ENCODE measurements at regions not wholly inside any gene's neighbourhood (a gene's known extent, or its start where the extent isn't known, plus 50 kb on each side); places are given as distances from the start of the nearest gene placed in this dataset.

GRCh38 chr9:100729336-100729895 lies 151.5 kb downstream of the CAVIN4 start:
- no peaks in the 10 kb centered on the region for H3K36me3 ChIP-seq (ENCODE audit: low read length)
- no peaks in the 10 kb centered on the region for H3F3A ChIP-seq (ENCODE audit: insufficient read depth)
- H3K9ac ChIP-seq (ENCODE audit: low read length) = no peak overlapping the region
- no peak overlapping the region for H3K4me3 ChIP-seq (ENCODE audit: insufficient read depth, low read length, poor library complexity, severe bottlenecking)
- no peak for TF ChIP-seq EZH2phosphoT487 (conservative IDR thresholded peaks at IDR 0.05; ENCODE audit: low read length)
- H3K79me2 ChIP-seq (ENCODE audit: insufficient read depth, low read length) = no peaks in the 10 kb centered on the region
- H4K20me1 ChIP-seq (ENCODE audit: low read depth, low read length) = no peaks in the 10 kb centered on the region
- no peak overlapping the region for H2AFZ ChIP-seq (ENCODE audit: low read depth, low read length, severe bottlenecking)
- H3K9me3 ChIP-seq (ENCODE audit: insufficient read depth, low read length) = no peaks in the 10 kb centered on the region
- H3K27ac ChIP-seq (ENCODE audit: low read depth, low read length) = no peak overlapping the region
- no peaks in the 10 kb centered on the region for H3K9me2 ChIP-seq (replicated peaks; ENCODE audit: insufficient read depth, low read length)
- no peaks in the 10 kb centered on the region for H3K27me3 ChIP-seq (ENCODE audit: low read length)
- H3K4me2 ChIP-seq (ENCODE audit: low read depth, low read length, poor library complexity, severe bottlenecking) = no peak overlapping the region

- Histone ChIP-seq H3K4me3 (ENCODE audit: insufficient read depth, low read length, poor library complexity, severe bottlenecking) (no peak overlapping the region), H3K36me3 (ENCODE audit: low read length) (no peaks in the 10 kb centered on the region), H3K27me3 (ENCODE audit: low read length) (no peaks in the 10 kb centered on the region), H3K79me2 (ENCODE audit: insufficient read depth, low read length) (no peaks in the 10 kb centered on the region), H3K9me3 (ENCODE audit: insufficient read depth, low read length) (no peaks in the 10 kb centered on the region), H3K4me2 (ENCODE audit: low read depth, low read length, poor library complexity, severe bottlenecking) (no peak overlapping the region), H2AFZ (ENCODE audit: low read depth, low read length, severe bottlenecking) (no peak overlapping the region), H3K9ac (ENCODE audit: low read length) (no peak overlapping the region), H3F3A (ENCODE audit: insufficient read depth) (no peaks in the 10 kb centered on the region), H4K20me1 (ENCODE audit: low read depth, low read length) (no peaks in the 10 kb centered on the region), H3K27ac (ENCODE audit: low read depth, low read length) (no peak overlapping the region), H3K9me2 (replicated peaks; ENCODE audit: insufficient read depth, low read length) (no peaks in the 10 kb centered on the region)
- TF ChIP-seq, protein P1, sequence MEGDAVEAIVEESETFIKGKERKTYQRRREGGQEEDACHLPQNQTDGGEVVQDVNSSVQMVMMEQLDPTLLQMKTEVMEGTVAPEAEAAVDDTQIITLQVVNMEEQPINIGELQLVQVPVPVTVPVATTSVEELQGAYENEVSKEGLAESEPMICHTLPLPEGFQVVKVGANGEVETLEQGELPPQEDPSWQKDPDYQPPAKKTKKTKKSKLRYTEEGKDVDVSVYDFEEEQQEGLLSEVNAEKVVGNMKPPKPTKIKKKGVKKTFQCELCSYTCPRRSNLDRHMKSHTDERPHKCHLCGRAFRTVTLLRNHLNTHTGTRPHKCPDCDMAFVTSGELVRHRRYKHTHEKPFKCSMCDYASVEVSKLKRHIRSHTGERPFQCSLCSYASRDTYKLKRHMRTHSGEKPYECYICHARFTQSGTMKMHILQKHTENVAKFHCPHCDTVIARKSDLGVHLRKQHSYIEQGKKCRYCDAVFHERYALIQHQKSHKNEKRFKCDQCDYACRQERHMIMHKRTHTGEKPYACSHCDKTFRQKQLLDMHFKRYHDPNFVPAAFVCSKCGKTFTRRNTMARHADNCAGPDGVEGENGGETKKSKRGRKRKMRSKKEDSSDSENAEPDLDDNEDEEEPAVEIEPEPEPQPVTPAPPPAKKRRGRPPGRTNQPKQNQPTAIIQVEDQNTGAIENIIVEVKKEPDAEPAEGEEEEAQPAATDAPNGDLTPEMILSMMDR (IDR thresholded peaks at IDR 0.05; ENCODE audit: insufficient read depth, low read length, poor library complexity, severe bottlenecking) = no peak
- no peak for TF ChIP-seq EZH2phosphoT487 (conservative IDR thresholded peaks at IDR 0.05; ENCODE audit: low read length)
Observed at GRCh38 chr9:100730086-100730485, 152.2 kb downstream of the CAVIN4 start.

- no peak for TF ChIP-seq EZH2phosphoT487 (conservative IDR thresholded peaks at IDR 0.05; ENCODE audit: low read length)
- TF ChIP-seq, protein P1 (IDR thresholded peaks at IDR 0.05; ENCODE audit: insufficient read depth, low read length, poor library complexity, severe bottlenecking) = no peak
- H2AFZ ChIP-seq (ENCODE audit: low read depth, low read length, severe bottlenecking) = no peak overlapping the region
Observed at GRCh38 chr9:100731038-100731556, 153.2 kb downstream of the CAVIN4 start.

GRCh38 chr9:100731557-100731956 lies 153.7 kb downstream of the CAVIN4 start:
- H3K79me2 ChIP-seq (ENCODE audit: insufficient read depth, low read length) = no peaks in the 10 kb centered on the region
- no peaks in the 10 kb centered on the region for H3K36me3 ChIP-seq (ENCODE audit: low read length)
- no peak overlapping the region for H3K4me2 ChIP-seq (ENCODE audit: low read depth, low read length, poor library complexity, severe bottlenecking)
- H3K9ac ChIP-seq (ENCODE audit: low read length) = no peak overlapping the region
- no peak for TF ChIP-seq EZH2phosphoT487 (conservative IDR thresholded peaks at IDR 0.05; ENCODE audit: low read length)
- TF ChIP-seq, protein P1 (IDR thresholded peaks at IDR 0.05; ENCODE audit: insufficient read depth, low read length, poor library complexity, severe bottlenecking) = no peak
- H2AFZ ChIP-seq (ENCODE audit: low read depth, low read length, severe bottlenecking) = no peak overlapping the region
- H3K27ac ChIP-seq (ENCODE audit: low read depth, low read length) = no peak overlapping the region
- no peaks in the 10 kb centered on the region for H3K27me3 ChIP-seq (ENCODE audit: low read length)
- H4K20me1 ChIP-seq (ENCODE audit: low read depth, low read length) = no peaks in the 10 kb centered on the region
- H3K9me3 ChIP-seq (ENCODE audit: insufficient read depth, low read length) = no peaks in the 10 kb centered on the region
- H3K9me2 ChIP-seq (replicated peaks; ENCODE audit: insufficient read depth, low read length) = no peaks in the 10 kb centered on the region
- H3F3A ChIP-seq (ENCODE audit: insufficient read depth) = no peaks in the 10 kb centered on the region
- no peak overlapping the region for H3K4me3 ChIP-seq (ENCODE audit: insufficient read depth, low read length, poor library complexity, severe bottlenecking)

More at GRCh38 chr9:100731038-100731556, 153.2 kb downstream of the CAVIN4 start:
- H3K27ac ChIP-seq (ENCODE audit: low read depth, low read length) = no peak overlapping the region
- H4K20me1 ChIP-seq (ENCODE audit: low read depth, low read length) = no peaks in the 10 kb centered on the region
- no peaks in the 10 kb centered on the region for H3K36me3 ChIP-seq (ENCODE audit: low read length)
- H3K4me3 ChIP-seq (ENCODE audit: insufficient read depth, low read length, poor library complexity, severe bottlenecking) = no peak overlapping the region
- no peaks in the 10 kb centered on the region for H3K9me3 ChIP-seq (ENCODE audit: insufficient read depth, low read length)
- H3K79me2 ChIP-seq (ENCODE audit: insufficient read depth, low read length) = no peaks in the 10 kb centered on the region
- H3K9me2 ChIP-seq (replicated peaks; ENCODE audit: insufficient read depth, low read length) = no peaks in the 10 kb centered on the region
- no peak overlapping the region for H3K4me2 ChIP-seq (ENCODE audit: low read depth, low read length, poor library complexity, severe bottlenecking)
- no peak overlapping the region for H3K9ac ChIP-seq (ENCODE audit: low read length)
- no peaks in the 10 kb centered on the region for H3F3A ChIP-seq (ENCODE audit: insufficient read depth)
- H3K27me3 ChIP-seq (ENCODE audit: low read length) = no peaks in the 10 kb centered on the region

Data from SU-DHL-6 (cell line).